Fibroblast of lung (primary cell): ENCODE measurements at regions not wholly inside any gene's neighbourhood (a gene's known extent, or its start where the extent isn't known, plus 50 kb on each side); places are given as distances from the start of the nearest gene placed in this dataset.

ENCODE experiments used
- DNase-seq, 2 donors: peaks; one replicate each; pipeline versions ENCODE4 v3.0.0 to v3.0.0-alpha.2; 2010; ENCODE audit warnings: low read depth in 2 of 2
- H2AFZ ChIP-seq: 2 replicates; pipeline ENCODE4 v1.5.1; 2012; ENCODE audit warnings: low read length, control low read depth, inconsistent platforms
- H3K27ac ChIP-seq: 2 replicates; pipeline ENCODE4 v1.5.1; 2011; ENCODE audit warnings: low read length, control low read depth; ENCODE audit not compliant: insufficient read depth
- H3K27me3 ChIP-seq: 2 replicates; pipeline ENCODE4 v1.5.1; 2011; ENCODE audit warnings: mild to moderate bottlenecking, low read length; ENCODE audit not compliant: control insufficient read depth, insufficient read depth
- H3K36me3 ChIP-seq: 2 replicates; pipeline ENCODE4 v1.5.1; 2011; ENCODE audit warnings: low read length; ENCODE audit not compliant: control insufficient read depth, insufficient read depth
- H3K4me1 ChIP-seq: 2 replicates; pipeline ENCODE4 v1.5.1; 2011; ENCODE audit warnings: low read length; ENCODE audit not compliant: control insufficient read depth, insufficient read depth; ENCODE audit errors: extremely low read depth
- H3K4me2 ChIP-seq: 2 replicates; pipeline ENCODE4 v1.5.1; 2011; ENCODE audit warnings: low read length, control low read depth; ENCODE audit not compliant: insufficient read depth; ENCODE audit errors: extremely low read depth
- H3K4me3 ChIP-seq, 4 experiments: fragments of 200-600 bp in 1 of 4; sonication (generic) in 1 of 4; replicated peaks in 1 of 4; 2 replicates each; pipeline ENCODE4 v1.5.1; 2011 to 2016; ENCODE audit warnings: low read length in 4 of 4, low read depth in 3 of 4, mild to moderate bottlenecking in 3 of 4, control low read depth in 2 of 4, inconsistent platforms in 1 of 4, mixed read lengths in 1 of 4; ENCODE audit not compliant: insufficient read depth in 1 of 4; ENCODE audit errors: control extremely low read depth in 1 of 4
- H3K79me2 ChIP-seq: 2 replicates; pipeline ENCODE4 v1.5.1; 2012; ENCODE audit warnings: mild to moderate bottlenecking, low read length, inconsistent platforms; ENCODE audit not compliant: control insufficient read depth, insufficient read depth
- H3K9ac ChIP-seq: 2 replicates; pipeline ENCODE4 v1.5.1; 2011; ENCODE audit warnings: mild to moderate bottlenecking, low read length, control low read depth; ENCODE audit not compliant: insufficient read depth
- H3K9me3 ChIP-seq: 2 replicates; pipeline ENCODE4 v1.5.1; 2012; ENCODE audit warnings: low read depth, low read length; ENCODE audit not compliant: control insufficient read depth, insufficient read depth
- H4K20me1 ChIP-seq: 2 replicates; pipeline ENCODE4 v1.5.1; 2011; ENCODE audit warnings: low read length; ENCODE audit not compliant: control insufficient read depth, insufficient read depth; ENCODE audit errors: extremely low read depth
- CTCF ChIP-seq, 2 donors: IDR thresholded peaks in 1 of 2; conservative IDR thresholded peaks in 1 of 2; 1 replicate in 1 of 2; 2 replicates in 1 of 2; pipeline ENCODE4 v1.5.1; 2011 to 2012; ENCODE audit warnings: low read length in 2 of 2, control low read depth in 1 of 2, inconsistent platforms in 1 of 2, low read depth in 1 of 2, mild to moderate bottlenecking in 1 of 2
- EZH2 ChIP-seq: IDR thresholded peaks from 2 replicates; pipeline ENCODE4 v1.5.1; 2012; ENCODE audit warnings: low read length, control low read depth, mild to moderate bottlenecking; ENCODE audit errors: missing control alignments

GRCh38 chr9:30925635-30926034 lies 1458.8 kb upstream of the ACO1 start:
- no peak for TF ChIP-seq EZH2
- TF ChIP-seq CTCF (conservative IDR thresholded peaks at IDR 0.05 in 1 of 2, IDR thresholded peaks at IDR 0.05 in 1 of 2; ENCODE audit: low read depth in 1 of 2, low read length in 2 of 2) = no peak
- Histone ChIP-seq H3K4me3 (no peak overlapping the region), H3K9me3 (no peaks in the 10 kb centered on the region)

GRCh38 chr9:30928045-30928444 lies 1456.4 kb upstream of the ACO1 start:
- Histone ChIP-seq H3K4me2 (no peak overlapping the region), H2AFZ (no peak overlapping the region), H3K4me3 (no peak overlapping the region), H3K79me2 (no peaks in the 10 kb centered on the region), H3K4me1 (no peaks in the 10 kb centered on the region), H4K20me1 (no peaks in the 10 kb centered on the region), H3K9ac (no peak overlapping the region), H3K9me3 (no peaks in the 10 kb centered on the region), H3K27me3 (no peaks in the 10 kb centered on the region), H3K36me3 (no peaks in the 10 kb centered on the region), H3K27ac (no peak overlapping the region)
- TF ChIP-seq CTCF (conservative IDR thresholded peaks at IDR 0.05 in 1 of 2, IDR thresholded peaks at IDR 0.05 in 1 of 2; ENCODE audit: low read depth in 1 of 2, low read length in 2 of 2) (no peak), EZH2 (no peak)
- DNase-seq = peak in 1 of 2 donors; percentile 1

More at GRCh38 chr9:30925635-30926034, 1458.8 kb upstream of the ACO1 start:
- Histone ChIP-seq H3K4me1 (no peaks in the 10 kb centered on the region), H3K27ac (no peak overlapping the region), H2AFZ (no peak overlapping the region), H3K27me3 (no peaks in the 10 kb centered on the region), H3K4me2 (no peak overlapping the region), H4K20me1 (no peaks in the 10 kb centered on the region), H3K9ac (no peak overlapping the region), H3K79me2 (no peaks in the 10 kb centered on the region), H3K36me3 (no peaks in the 10 kb centered on the region)
- no peak for DNase-seq

GRCh38 chr9:30932226-30932625 lies 1452.2 kb upstream of the ACO1 start:
- Histone ChIP-seq H3K4me1 (no peaks in the 10 kb centered on the region), H4K20me1 (no peaks in the 10 kb centered on the region), H3K4me2 (no peak overlapping the region), H3K27ac (no peak overlapping the region), H3K9me3 (no peaks in the 10 kb centered on the region), H3K36me3 (no peaks in the 10 kb centered on the region), H3K4me3 (no peak overlapping the region), H3K27me3 (no peaks in the 10 kb centered on the region), H3K9ac (no peak overlapping the region), H3K79me2 (no peaks in the 10 kb centered on the region), H2AFZ (no peak overlapping the region)
- peak in 1 of 2 donors; percentile 10 for DNase-seq
- TF ChIP-seq CTCF (conservative IDR thresholded peaks at IDR 0.05 in 1 of 2, IDR thresholded peaks at IDR 0.05 in 1 of 2; ENCODE audit: low read depth in 1 of 2, low read length in 2 of 2) = no peak
- TF ChIP-seq EZH2 = no peak
